ENCODE measurements at regions not wholly inside any gene's neighbourhood (a gene's known extent, or its start where the extent isn't known, plus 50 kb on each side); places are given as distances from the start of the nearest gene placed in this dataset.

GRCh38 chr5:12707560-12707959, 803.3 kb upstream of the CTNND2 start:
- Histone ChIP-seq H3K36me3 (no peaks in the 10 kb centered on the region), H3K27me3 (no peaks in the 10 kb centered on the region), H3K9ac (ENCODE audit: low read depth in 2 of 2, low read length in 2 of 2) (no peak overlapping the region), H3K27ac (no peak overlapping the region), H3K4me1 (no peaks in the 10 kb centered on the region), H3K4me3 (no peak overlapping the region), H3K9me3 (no peaks in the 10 kb centered on the region)
- intact Hi-C loops (cut with DNase I), result no loop called here
- DNase-seq, result no peak
- TF ChIP-seq CTCF (IDR thresholded peaks at IDR 0.05), result no peak

GRCh38 chr5:12704955-12705354, 800.7 kb upstream of the CTNND2 start:
- H3K27ac ChIP-seq, result no peak overlapping the region
- no peaks in the 10 kb centered on the region for H3K9me3 ChIP-seq
- H3K4me1 ChIP-seq, result no peaks in the 10 kb centered on the region
- H3K4me3 ChIP-seq, result no peak overlapping the region
- H3K9ac ChIP-seq (ENCODE audit: low read depth in 2 of 2, low read length in 2 of 2), result no peak overlapping the region
- no peaks in the 10 kb centered on the region for H3K27me3 ChIP-seq
- intact Hi-C loops (cut with DNase I), result no loop called here
- H3K36me3 ChIP-seq, result no peaks in the 10 kb centered on the region
- no peak for TF ChIP-seq CTCF (IDR thresholded peaks at IDR 0.05)
- no peak for DNase-seq

- intact Hi-C loops (cut with DNase I), result no loop called here
- Histone ChIP-seq H3K4me1 (no peaks in the 10 kb centered on the region), H3K9ac (ENCODE audit: low read depth in 2 of 2, low read length in 2 of 2) (no peak overlapping the region), H3K9me3 (no peaks in the 10 kb centered on the region), H3K27me3 (no peaks in the 10 kb centered on the region), H3K36me3 (no peaks in the 10 kb centered on the region), H3K27ac (no peak overlapping the region), H3K4me3 (no peak overlapping the region)
- DNase-seq, result no peak
- TF ChIP-seq CTCF (IDR thresholded peaks at IDR 0.05), result no peak
Measured at GRCh38 chr5:12703254-12703653, 799.0 kb upstream of the CTNND2 start.

- no peak overlapping the region for H3K4me3 ChIP-seq
- intact Hi-C loops (cut with DNase I), result no loop called here
Measured at GRCh38 chr5:12695651-12696050, 791.4 kb upstream of the CTNND2 start.

GRCh38 chr5:12691330-12691729, 787.1 kb upstream of the CTNND2 start:
- Histone ChIP-seq H3K4me1 (no peaks in the 10 kb centered on the region), H3K27ac (no peak overlapping the region), H3K9ac (ENCODE audit: low read depth in 2 of 2, low read length in 2 of 2) (no peak overlapping the region), H3K27me3 (no peaks in the 10 kb centered on the region), H3K9me3 (no peaks in the 10 kb centered on the region), H3K36me3 (no peaks in the 10 kb centered on the region), H3K4me3 (no peak overlapping the region)
- intact Hi-C loops (cut with DNase I), result no loop called here
- no peak for TF ChIP-seq CTCF (IDR thresholded peaks at IDR 0.05)
- no peak for DNase-seq

More at GRCh38 chr5:12695651-12696050, 791.4 kb upstream of the CTNND2 start:
- DNase-seq, result no peak
- H3K27me3 ChIP-seq, result no peaks in the 10 kb centered on the region
- H3K36me3 ChIP-seq, result no peaks in the 10 kb centered on the region
- H3K9me3 ChIP-seq, result no peaks in the 10 kb centered on the region
- H3K27ac ChIP-seq, result no peak overlapping the region
- no peaks in the 10 kb centered on the region for H3K4me1 ChIP-seq
- no peak for TF ChIP-seq CTCF (IDR thresholded peaks at IDR 0.05)
- H3K9ac ChIP-seq (ENCODE audit: low read depth in 2 of 2, low read length in 2 of 2), result no peak overlapping the region

GRCh38 chr5:12690361-12690760, 786.1 kb upstream of the CTNND2 start:
- Histone ChIP-seq H3K27me3 (no peaks in the 10 kb centered on the region), H3K36me3 (no peaks in the 10 kb centered on the region)
- TF ChIP-seq CTCF (IDR thresholded peaks at IDR 0.05), result no peak

More at GRCh38 chr5:12690361-12690760, 786.1 kb upstream of the CTNND2 start:
- no peak for DNase-seq
- Histone ChIP-seq H3K27ac (no peak overlapping the region), H3K9me3 (no peaks in the 10 kb centered on the region), H3K9ac (ENCODE audit: low read depth in 2 of 2, low read length in 2 of 2) (no peak overlapping the region), H3K4me1 (no peaks in the 10 kb centered on the region), H3K4me3 (no peak overlapping the region)
- intact Hi-C loops (cut with DNase I), result no loop called here

Data from colonic mucosa (tissue), 4 donors.